ENCODE measurements at regions not wholly inside any gene's neighbourhood (a gene's known extent, or its start where the extent isn't known, plus 50 kb on each side); places are given as distances from the start of the nearest gene placed in this dataset.

GRCh38 chr3:87546216-87546615 is 269.8 kb upstream of the POU1F1 start:
- TF ChIP-seq CTCF (IDR thresholded peaks at IDR 0.05; ENCODE audit: low read length) (no peak), EZH2phosphoT487 (IDR thresholded peaks at IDR 0.05; ENCODE audit: low read length) (no peak), EZH2 (optimal IDR thresholded peaks at IDR 0.05; ENCODE audit: low read depth, low read length) (no peak)
